Muscle layer of colon (tissue), 2 donors: ENCODE measurements at regions not wholly inside any gene's neighbourhood (a gene's known extent, or its start where the extent isn't known, plus 50 kb on each side); places are given as distances from the start of the nearest gene placed in this dataset.

Experiments used
- H3K27ac ChIP-seq: one replicate; pipeline ENCODE4 v1.7.0; 2013; ENCODE audit warnings: low read depth, mild to moderate bottlenecking, low read length, moderate library complexity
- H3K27me3 ChIP-seq, 2 donors: one replicate each; pipeline ENCODE4 v1.7.0; 2013; ENCODE audit warnings: low read length in 2 of 2, mild to moderate bottlenecking in 2 of 2; ENCODE audit not compliant: insufficient read depth in 2 of 2, control insufficient read depth in 1 of 2
- H3K36me3 ChIP-seq: one replicate; pipeline ENCODE4 v1.7.0; 2013; ENCODE audit warnings: mild to moderate bottlenecking, low read length; ENCODE audit not compliant: insufficient read depth
- H3K4me1 ChIP-seq: one replicate; pipeline ENCODE4 v1.7.0; 2013; ENCODE audit warnings: mild to moderate bottlenecking, low read length; ENCODE audit not compliant: insufficient read depth
- H3K4me3 ChIP-seq, 2 donors: one replicate each; pipeline ENCODE4 v1.7.0; 2013; ENCODE audit warnings: low read length in 2 of 2, low read depth in 1 of 2, mild to moderate bottlenecking in 1 of 2, moderate library complexity in 1 of 2
- H3K9ac ChIP-seq: one replicate; pipeline ENCODE4 v1.7.0; 2013; ENCODE audit warnings: low read length
- H3K9me3 ChIP-seq: one replicate; pipeline ENCODE4 v1.7.0; 2013; ENCODE audit warnings: mild to moderate bottlenecking, low read length
- donor health status: abdominal sarcoma.
- donor health status: Adenocarcinoma of cecum.

- Histone ChIP-seq H3K9me3 (no peaks in the 10 kb centered on the region), H3K27ac (no peak overlapping the region), H3K4me3 (no peak overlapping the region), H3K27me3 (peaks cover 48 to 58% of the 10 kb centered on the region in 2 donors), H3K36me3 (no peaks in the 10 kb centered on the region), H3K4me1 (peaks cover 5% of the 10 kb centered on the region), H3K9ac (no peak overlapping the region)
Measured at GRCh38 chrX:13936521-13937225, 93.0 kb downstream of the GEMIN8 start.

DNA sequence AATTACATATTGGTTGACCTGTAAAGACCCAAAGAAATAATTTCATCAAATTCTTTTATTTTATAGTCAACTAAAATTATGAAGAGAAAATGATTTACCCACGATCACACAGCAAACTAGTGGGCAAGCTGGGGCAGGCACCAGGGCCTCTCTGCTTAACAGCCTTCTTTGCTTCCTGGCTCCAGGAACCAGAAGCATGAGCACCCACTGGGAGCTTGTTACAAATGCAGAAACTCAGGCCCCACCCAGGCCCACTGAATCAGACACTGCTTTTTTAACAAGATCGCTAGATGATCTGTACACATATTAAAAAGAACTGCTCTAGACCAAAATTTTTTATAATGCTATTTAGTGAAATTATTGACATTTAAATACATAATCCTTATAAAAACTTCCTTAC lies 95.0 kb downstream of the GEMIN8 start:
- no peak overlapping the region for H3K27ac ChIP-seq
- no peak overlapping the region for H3K9ac ChIP-seq
- H3K36me3 ChIP-seq: no peaks in the 10 kb centered on the region
- peaks cover 44 to 58% of the 10 kb centered on the region in 2 donors for H3K27me3 ChIP-seq
- H3K4me3 ChIP-seq: no peak overlapping the region
- no peaks in the 10 kb centered on the region for H3K9me3 ChIP-seq
- peaks cover 5% of the 10 kb centered on the region for H3K4me1 ChIP-seq

DNA sequence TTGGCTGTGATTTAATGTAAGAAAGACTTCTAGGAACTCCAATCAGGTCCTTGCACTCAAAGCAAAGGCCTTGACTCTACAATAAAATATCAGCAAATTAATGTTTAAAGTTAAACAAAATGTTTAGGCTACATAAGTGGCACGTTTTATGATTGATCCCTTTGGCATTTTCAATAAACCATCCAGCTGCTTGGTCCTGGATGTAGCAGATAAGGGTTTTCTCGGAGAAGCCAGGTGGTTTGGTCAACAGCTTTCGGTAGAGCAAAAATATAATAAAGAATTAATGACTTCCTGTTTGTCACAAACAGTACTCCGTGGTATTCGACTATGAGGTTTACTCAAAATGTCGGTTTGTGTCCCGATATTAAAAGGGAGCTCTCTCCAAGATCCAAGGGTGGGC lies 95.8 kb downstream of the GEMIN8 start:
- H3K27ac ChIP-seq: no peak overlapping the region
- no peak overlapping the region for H3K9ac ChIP-seq
- no peak overlapping the region for H3K4me3 ChIP-seq
- H3K36me3 ChIP-seq: no peaks in the 10 kb centered on the region
- H3K27me3 ChIP-seq: peaks cover 35 to 50% of the 10 kb centered on the region in 2 donors
- peaks cover 5% of the 10 kb centered on the region for H3K4me1 ChIP-seq
- no peaks in the 10 kb centered on the region for H3K9me3 ChIP-seq

DNA sequence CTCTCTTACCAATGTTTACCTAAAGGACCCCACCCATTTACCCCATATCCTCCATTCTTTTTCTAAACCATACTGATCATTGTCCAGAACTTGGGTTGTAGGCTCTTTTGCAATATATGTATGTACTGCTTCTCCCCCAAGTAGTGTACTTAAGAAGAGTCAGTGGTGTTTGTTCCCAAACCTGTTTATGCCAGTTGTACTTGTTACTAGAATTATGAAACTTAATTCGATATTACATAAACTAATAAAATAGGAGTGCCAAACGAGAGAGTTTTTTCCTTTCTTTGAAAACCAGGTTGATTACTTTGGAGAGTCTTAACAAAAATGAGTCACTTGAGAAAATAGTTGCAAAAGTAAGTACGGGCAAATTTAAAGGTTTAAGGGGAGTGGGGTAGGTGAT lies 96.3 kb downstream of the GEMIN8 start:
- H3K4me3 ChIP-seq: no peak overlapping the region
- peaks cover 5% of the 10 kb centered on the region for H3K4me1 ChIP-seq
- no peak overlapping the region for H3K9ac ChIP-seq
- no peaks in the 10 kb centered on the region for H3K9me3 ChIP-seq
- H3K36me3 ChIP-seq: no peaks in the 10 kb centered on the region
- H3K27me3 ChIP-seq: peaks cover 34 to 45% of the 10 kb centered on the region in 2 donors
- no peak overlapping the region for H3K27ac ChIP-seq

GRCh38 chrX:13932416-13932815 lies 97.3 kb downstream of the GEMIN8 start:
- Histone ChIP-seq H3K9ac (no peak overlapping the region), H3K4me3 (no peak overlapping the region), H3K27ac (no peak overlapping the region), H3K4me1 (peaks cover under 1% of the 10 kb centered on the region), H3K27me3 (peaks cover 28 to 36% of the 10 kb centered on the region in 2 donors), H3K36me3 (no peaks in the 10 kb centered on the region), H3K9me3 (no peaks in the 10 kb centered on the region)

DNA sequence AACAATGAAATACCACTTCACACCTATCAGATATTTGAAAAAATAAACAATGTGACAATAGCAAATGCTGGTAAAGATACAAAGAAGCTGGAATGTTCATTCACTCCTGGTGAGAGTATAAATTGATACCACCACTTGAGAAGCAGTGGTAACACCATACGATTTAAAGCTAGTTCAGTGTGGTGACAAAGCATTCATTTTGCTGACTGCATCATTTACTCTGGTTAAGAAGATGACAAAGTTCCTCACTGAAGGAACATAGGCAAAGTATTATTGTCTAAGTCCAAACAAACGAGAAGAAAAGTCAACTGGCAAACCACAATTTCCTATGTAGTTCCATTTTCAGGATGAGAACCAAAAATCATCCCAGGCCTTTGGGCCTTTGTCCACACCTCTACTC lies 102.5 kb downstream of the GEMIN8 start:
- no peaks in the 10 kb centered on the region for H3K4me1 ChIP-seq
- H3K9ac ChIP-seq: no peak overlapping the region
- H3K27me3 ChIP-seq: no peaks in the 10 kb centered on the region
- H3K27ac ChIP-seq: no peak overlapping the region
- no peaks in the 10 kb centered on the region for H3K36me3 ChIP-seq
- H3K9me3 ChIP-seq: no peaks in the 10 kb centered on the region
- H3K4me3 ChIP-seq: no peak overlapping the region

DNA sequence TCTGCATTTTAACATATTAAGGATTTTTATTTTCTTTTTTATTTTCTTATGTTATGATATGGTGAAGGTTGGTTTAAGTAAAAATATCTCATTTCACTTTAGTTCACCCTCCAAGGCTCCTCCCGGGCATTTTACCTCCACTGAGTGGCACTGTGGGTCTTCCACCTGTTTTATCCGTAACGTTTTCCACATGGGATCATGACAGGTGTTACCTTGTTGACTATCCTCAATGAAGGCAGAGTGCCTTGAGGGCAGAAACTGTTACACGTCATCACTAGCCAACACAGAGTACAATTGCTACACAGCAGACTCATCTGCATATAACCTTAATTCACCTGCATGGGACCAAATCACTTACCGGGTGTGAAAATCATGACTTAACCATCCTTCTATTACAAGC lies 105.8 kb downstream of the GEMIN8 start:
- Histone ChIP-seq H3K36me3 (no peaks in the 10 kb centered on the region), H3K9me3 (no peaks in the 10 kb centered on the region), H3K27me3 (no peaks in the 10 kb centered on the region), H3K9ac (no peak overlapping the region), H3K4me3 (no peak overlapping the region), H3K4me1 (no peaks in the 10 kb centered on the region), H3K27ac (no peak overlapping the region)

DNA sequence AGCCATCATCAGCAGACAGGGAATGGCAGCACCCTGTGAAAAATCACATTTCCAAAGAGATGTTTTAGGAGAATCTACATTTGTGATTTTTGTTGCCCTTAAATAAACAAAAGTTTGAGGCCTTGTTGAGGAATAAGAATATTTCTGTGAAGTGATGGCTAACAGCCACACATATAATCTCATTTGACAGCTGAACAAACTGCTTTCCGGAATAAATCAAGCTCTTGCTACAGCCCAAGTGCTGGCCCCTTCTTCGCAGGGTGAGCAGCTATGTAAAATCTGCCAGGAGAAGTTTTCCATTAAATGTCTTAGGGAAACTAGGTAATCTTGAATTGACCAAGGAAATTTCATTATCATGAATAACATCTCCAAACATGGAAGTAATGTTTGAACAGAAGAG lies 106.4 kb upstream of the GPM6B start:
- no peaks in the 10 kb centered on the region for H3K27me3 ChIP-seq
- no peak overlapping the region for H3K4me3 ChIP-seq
- no peak overlapping the region for H3K27ac ChIP-seq
- no peaks in the 10 kb centered on the region for H3K36me3 ChIP-seq
- no peaks in the 10 kb centered on the region for H3K9me3 ChIP-seq
- H3K9ac ChIP-seq: no peak overlapping the region
- no peaks in the 10 kb centered on the region for H3K4me1 ChIP-seq

DNA sequence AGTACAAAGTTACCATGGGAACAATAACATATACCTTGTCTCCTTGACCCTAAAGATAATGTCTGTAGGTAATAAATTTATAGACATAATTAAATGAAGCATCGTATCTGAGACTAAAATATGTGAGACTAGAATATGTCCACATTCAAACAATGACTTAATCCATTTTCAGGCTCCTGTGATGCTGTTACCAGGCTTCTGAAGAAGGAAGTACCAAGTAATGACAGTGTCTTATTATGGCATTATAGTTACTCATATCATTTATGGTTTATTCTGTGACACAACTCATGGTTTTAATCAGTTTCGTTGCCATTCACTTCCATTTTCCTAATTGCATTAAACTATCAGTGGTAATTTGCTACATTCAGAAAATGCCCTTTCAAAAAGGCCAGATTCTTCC lies 100.6 kb upstream of the GPM6B start:
- Histone ChIP-seq H3K9ac (no peak overlapping the region), H3K4me3 (no peak overlapping the region), H3K9me3 (no peaks in the 10 kb centered on the region), H3K27ac (no peak overlapping the region), H3K4me1 (no peaks in the 10 kb centered on the region), H3K36me3 (no peaks in the 10 kb centered on the region), H3K27me3 (peaks cover 0 to 9% of the 10 kb centered on the region in 2 donors)

GRCh38 chrX:13911586-13911985 lies 94.7 kb upstream of the GPM6B start:
- H3K36me3 ChIP-seq: no peaks in the 10 kb centered on the region
- H3K27me3 ChIP-seq: peaks cover 0 to 13% of the 10 kb centered on the region in 2 donors
- no peak overlapping the region for H3K4me3 ChIP-seq
- H3K4me1 ChIP-seq: no peaks in the 10 kb centered on the region
- H3K9me3 ChIP-seq: no peaks in the 10 kb centered on the region
- no peak overlapping the region for H3K9ac ChIP-seq
- H3K27ac ChIP-seq: no peak overlapping the region

- no peak overlapping the region for H3K9ac ChIP-seq
- H3K36me3 ChIP-seq: no peaks in the 10 kb centered on the region
- no peaks in the 10 kb centered on the region for H3K4me1 ChIP-seq
- no peak overlapping the region for H3K4me3 ChIP-seq
- no peaks in the 10 kb centered on the region for H3K9me3 ChIP-seq
- peaks cover 4 to 6% of the 10 kb centered on the region in 2 donors for H3K27me3 ChIP-seq
- no peak overlapping the region for H3K27ac ChIP-seq
Measured at GRCh38 chrX:13906093-13906492, 89.2 kb upstream of the GPM6B start.

- no peak overlapping the region for H3K4me3 ChIP-seq
- peaks cover 0 to 6% of the 10 kb centered on the region in 2 donors for H3K27me3 ChIP-seq
- no peak overlapping the region for H3K9ac ChIP-seq
- H3K36me3 ChIP-seq: no peaks in the 10 kb centered on the region
- no peaks in the 10 kb centered on the region for H3K9me3 ChIP-seq
- no peaks in the 10 kb centered on the region for H3K4me1 ChIP-seq
- H3K27ac ChIP-seq: no peak overlapping the region
Measured at GRCh38 chrX:13903405-13903804, 86.5 kb upstream of the GPM6B start.
